ENCODE measurements at regions not wholly inside any gene's neighbourhood (a gene's known extent, or its start where the extent isn't known, plus 50 kb on each side); places are given as distances from the start of the nearest gene placed in this dataset.

DNA sequence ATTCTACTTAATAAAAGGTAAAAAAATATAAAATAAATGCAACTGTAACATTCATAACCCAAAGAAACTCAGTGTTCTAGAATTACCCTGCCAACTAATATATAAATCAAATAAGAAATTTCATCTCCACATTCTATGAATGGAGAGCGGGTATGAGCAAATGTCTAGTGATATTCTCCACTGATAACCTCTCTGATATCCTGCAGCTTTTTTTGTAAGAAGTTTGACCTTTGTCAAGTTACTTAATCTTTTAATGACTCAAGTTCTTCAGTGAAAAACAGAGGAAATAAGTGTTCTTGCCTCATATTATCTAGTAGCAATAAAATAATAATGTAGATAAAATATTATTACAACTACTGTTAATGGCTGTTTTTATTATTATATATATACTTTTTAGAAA, 1275.6 kb upstream of the CDH9 start:
- DNase-seq (ENCODE audit: low read depth in 1 of 2, low spot score in 2 of 2) (no peak), FAIRE-seq (no peak)
- H3K79me2 ChIP-seq (ENCODE audit: control insufficient read depth in 1 of 2, insufficient read depth in 2 of 2, low read length in 2 of 2): no peaks in the 10 kb centered on the region
- no peak overlapping the region for H2BK12ac ChIP-seq (ENCODE audit: low read depth, low read length)
- no peak overlapping the region for H3K4me3 ChIP-seq (ENCODE audit: extremely low read depth in 1 of 4, insufficient read depth in 2 of 4, low read depth in 3 of 4, low read length in 4 of 4)
- H3K18ac ChIP-seq (ENCODE audit: extremely low read depth, low read length): no peak overlapping the region
- H3K9ac ChIP-seq (replicated peaks in 1 of 4; ENCODE audit: extremely low read depth in 1 of 4, low read depth in 3 of 4, low read length in 3 of 4): no peak overlapping the region
- no peaks in the 10 kb centered on the region for H3K79me1 ChIP-seq (ENCODE audit: low read depth, low read length)
- H3K27me3 ChIP-seq (replicated peaks in 1 of 4; ENCODE audit: control insufficient read depth in 3 of 4, extremely low read depth in 1 of 4, insufficient read depth in 3 of 4, low read length in 3 of 4): no peaks in the 10 kb centered on the region
- no peak overlapping the region for H2BK5ac ChIP-seq (ENCODE audit: low read depth, low read length)
- H3K23ac ChIP-seq (ENCODE audit: insufficient read length): no peak overlapping the region
- H2BK120ac ChIP-seq (replicated peaks; ENCODE audit: low read depth, low read length): no peak overlapping the region
- no peaks in the 10 kb centered on the region for H3K9me3 ChIP-seq (ENCODE audit: insufficient read depth in 2 of 2, low read depth in 1 of 2, low read length in 1 of 2)
- ChIA-PET POLR2A (ENCODE audit: partially characterized antibody) (no interaction called here), CTCF (ENCODE audit: partially characterized antibody) (no interaction called here)
- H4K20me1 ChIP-seq (replicated peaks in 1 of 2; ENCODE audit: control insufficient read depth in 1 of 2, insufficient read depth in 2 of 2, low read length in 2 of 2): no peaks in the 10 kb centered on the region
- H3K23me2 ChIP-seq (ENCODE audit: low read depth, low read length): no peaks in the 10 kb centered on the region; the same call in 1 of the 2 replicates
- H4K5ac ChIP-seq (ENCODE audit: insufficient read length, low read depth, low read length): no peak overlapping the region
- H2AK5ac ChIP-seq (ENCODE audit: low read depth, low read length): no peak overlapping the region
- no peak overlapping the region for H2AFZ ChIP-seq (ENCODE audit: low read length)
- no peak overlapping the region for H3K14ac ChIP-seq (ENCODE audit: insufficient read length)
- WGBS, 2 experiments (ENCODE audit: extremely low coverage in 1 of 2, insufficient coverage in 1 of 2, insufficient read length in 1 of 2, insufficient replicate concordance in 2 of 2, low coverage in 1 of 2, low lambda C conversion rate in 2 of 2, missing lambda C conversion rate in 1 of 2): 88% methylated on average over 1 of the region's 1 CpG; no CpG with 5 or more reads in 1 of the 2 experiments
- H3K4me2 ChIP-seq (ENCODE audit: insufficient read depth in 1 of 2, low read depth in 2 of 2, low read length in 2 of 2): no peak overlapping the region
- TF ChIP-seq RFX5 (IDR thresholded peaks at IDR 0.05; ENCODE audit: borderline replicate concordance, low read depth, low read length) (no peak), FOSL1 (IDR thresholded peaks at IDR 0.05; ENCODE audit: insufficient read depth, low read depth, low read length) (no peak), GABPA (IDR thresholded peaks at IDR 0.05; ENCODE audit: borderline replicate concordance, insufficient read depth, low read length) (no peak), TEAD4 (IDR thresholded peaks at IDR 0.05; ENCODE audit: low read depth, low read length) (no peak), CBX5 (IDR thresholded peaks at IDR 0.05; ENCODE audit: low read depth, low read length) (no peak), SIRT6 (IDR thresholded peaks at IDR 0.05; ENCODE audit: low read length) (no peak), BCL11A (IDR thresholded peaks at IDR 0.05; ENCODE audit: low read depth in 2 of 2, low read length in 2 of 2) (no peak), ASH2L (IDR thresholded peaks at IDR 0.05; ENCODE audit: low read length) (no peak), ATF2 (IDR thresholded peaks at IDR 0.05; ENCODE audit: low read length) (no peak), TCF12 (IDR thresholded peaks at IDR 0.05; ENCODE audit: low read depth, low read length) (no peak)
- no peak overlapping the region for H3K56ac ChIP-seq (replicated peaks; ENCODE audit: insufficient read length, low read depth, low read length)
- H4K91ac ChIP-seq (replicated peaks; ENCODE audit: insufficient read length, low read length): no peak overlapping the region
- no peak overlapping the region for H2BK15ac ChIP-seq (ENCODE audit: low read length)
- H2BK20ac ChIP-seq (ENCODE audit: low read length): no peak overlapping the region
- no peak overlapping the region for H3K27ac ChIP-seq (ENCODE audit: low read depth, low read length)
- no peaks in the 10 kb centered on the region for H3K36me3 ChIP-seq (ENCODE audit: control insufficient read depth in 2 of 4, insufficient read depth in 4 of 4, low read length in 3 of 4)
- H4K8ac ChIP-seq (ENCODE audit: extremely low read depth, insufficient read depth, low read length): no peak overlapping the region
- H3K4me1 ChIP-seq (replicated peaks in 1 of 4; ENCODE audit: control insufficient read depth in 3 of 4, insufficient read depth in 4 of 4, low read length in 3 of 4): no peaks in the 10 kb centered on the region
- H3K4ac ChIP-seq (replicated peaks; ENCODE audit: insufficient read length, low read depth, low read length): no peak overlapping the region

Measured in H1 (cell line).